Gastroesophageal sphincter (tissue), 2 donors: ENCODE measurements at regions not wholly inside any gene's neighbourhood (a gene's known extent, or its start where the extent isn't known, plus 50 kb on each side); places are given as distances from the start of the nearest gene placed in this dataset.

Experiments
- EP300 ChIP-seq: sonication (generic); formaldehyde crosslinking; IDR thresholded peaks from one replicate; pipeline ENCODE4 v1.6.1; 2017; ENCODE audit warnings: antibody characterized with exemption, mild to moderate bottlenecking
- POLR2A ChIP-seq, 2 donors: fragments of 450-650 bp; IDR thresholded peaks; one replicate each; pipeline ENCODE4 v1.6.1; 2017; ENCODE audit warnings: antibody characterized with exemption in 2 of 2, mild to moderate bottlenecking in 2 of 2, moderate library complexity in 1 of 2

DNA sequence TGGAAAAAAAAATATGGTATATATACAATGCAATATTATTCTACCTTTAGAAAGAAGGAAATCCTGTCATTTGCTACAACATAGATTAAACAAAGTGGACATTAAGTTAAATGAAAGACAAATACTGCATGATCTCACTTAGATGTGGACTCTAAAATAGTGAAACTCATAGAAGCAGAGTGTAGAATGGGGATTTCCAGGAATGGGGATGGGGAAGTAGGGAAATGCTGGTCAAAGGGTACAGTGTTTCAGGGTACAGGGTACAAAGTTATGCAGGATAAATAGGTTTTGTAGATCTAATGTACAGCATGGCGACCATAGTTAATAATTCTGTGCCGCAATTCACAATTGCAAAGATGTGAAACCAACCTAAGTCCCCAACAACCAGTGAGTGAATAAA, 385.5 kb downstream of the SFMBT2 start:
- TF ChIP-seq EP300, result no peak
- TF ChIP-seq POLR2A (IDR thresholded peaks at IDR 0.05), result no peak
